ENCODE measurements at regions not wholly inside any gene's neighbourhood (a gene's known extent, or its start where the extent isn't known, plus 50 kb on each side); places are given as distances from the start of the nearest gene placed in this dataset.
A peak's percentile ranks its signal among the peaks of the same experiment; 100 is the strongest.

DNA sequence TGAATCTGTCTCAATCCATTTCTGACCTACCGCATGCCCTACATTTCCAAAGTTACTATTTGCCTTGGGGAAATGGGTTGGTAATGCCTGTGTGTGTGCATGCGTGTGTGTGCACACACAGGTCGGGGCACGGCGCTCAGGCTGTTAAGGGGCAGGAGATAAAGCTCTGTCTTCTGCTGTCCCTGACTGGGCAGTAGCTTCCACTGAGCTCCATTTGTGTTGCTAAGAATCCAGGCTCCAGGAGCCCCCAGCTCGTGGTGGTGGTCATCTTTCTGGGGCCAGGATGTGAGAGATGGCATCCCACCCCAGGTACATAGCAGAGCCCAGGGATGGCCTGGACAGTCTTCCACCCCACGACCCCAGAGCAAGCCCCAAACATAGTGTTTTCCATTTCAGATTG lies 66.7 kb upstream of the HS6ST1 start:
- no peak overlapping the region for H3K4me3 ChIP-seq (ENCODE audit: low read depth, low read length)
- no peaks in the 10 kb centered on the region for H3K9me3 ChIP-seq
- no TSS peak for BruUV-seq (replicated peaks)
- Mint-ChIP-seq H3K4me3 (ENCODE audit: unreplicated experiment) (no peak overlapping the region), H3K27ac (ENCODE audit: unreplicated experiment) (no peak overlapping the region), H3K27me3 (ENCODE audit: insufficient read depth, unreplicated experiment) (no peaks in the 10 kb centered on the region), H3K9me3 (ENCODE audit: unreplicated experiment) (no peaks in the 10 kb centered on the region), H3K36me3 (ENCODE audit: insufficient read depth, unreplicated experiment) (no peaks in the 10 kb centered on the region), H3K4me1 (ENCODE audit: low read depth, unreplicated experiment) (no peaks in the 10 kb centered on the region)
- DNase-seq, result no peak
- no peaks in the 10 kb centered on the region for H3K27me3 ChIP-seq (replicated peaks; ENCODE audit: control insufficient read depth, insufficient read depth, low read length)
- intact Hi-C loops (cut with micrococcal nuclease; ENCODE audit: unreplicated experiment), result no loop called here
- TF ChIP-seq, protein P1, sequence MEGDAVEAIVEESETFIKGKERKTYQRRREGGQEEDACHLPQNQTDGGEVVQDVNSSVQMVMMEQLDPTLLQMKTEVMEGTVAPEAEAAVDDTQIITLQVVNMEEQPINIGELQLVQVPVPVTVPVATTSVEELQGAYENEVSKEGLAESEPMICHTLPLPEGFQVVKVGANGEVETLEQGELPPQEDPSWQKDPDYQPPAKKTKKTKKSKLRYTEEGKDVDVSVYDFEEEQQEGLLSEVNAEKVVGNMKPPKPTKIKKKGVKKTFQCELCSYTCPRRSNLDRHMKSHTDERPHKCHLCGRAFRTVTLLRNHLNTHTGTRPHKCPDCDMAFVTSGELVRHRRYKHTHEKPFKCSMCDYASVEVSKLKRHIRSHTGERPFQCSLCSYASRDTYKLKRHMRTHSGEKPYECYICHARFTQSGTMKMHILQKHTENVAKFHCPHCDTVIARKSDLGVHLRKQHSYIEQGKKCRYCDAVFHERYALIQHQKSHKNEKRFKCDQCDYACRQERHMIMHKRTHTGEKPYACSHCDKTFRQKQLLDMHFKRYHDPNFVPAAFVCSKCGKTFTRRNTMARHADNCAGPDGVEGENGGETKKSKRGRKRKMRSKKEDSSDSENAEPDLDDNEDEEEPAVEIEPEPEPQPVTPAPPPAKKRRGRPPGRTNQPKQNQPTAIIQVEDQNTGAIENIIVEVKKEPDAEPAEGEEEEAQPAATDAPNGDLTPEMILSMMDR (IDR thresholded peaks at IDR 0.05; ENCODE audit: insufficient read depth in 1 of 2, low read depth in 1 of 2, low read length in 1 of 2, severe bottlenecking in 1 of 2, unreplicated experiment in 1 of 2), result no peak
- peaks cover 18% of the 10 kb centered on the region for H3K4me1 ChIP-seq
- ChIA-PET CTCF (no interaction called here), POLR2A (no interaction called here)
- no peaks in the 10 kb centered on the region for H3K36me3 ChIP-seq (ENCODE audit: control insufficient read depth, insufficient read depth, low read length)

GRCh38 chr2:128386066-128386465 lies 67.4 kb upstream of the HS6ST1 start:
- Histone ChIP-seq H3K4me1 (peaks cover 11% of the 10 kb centered on the region), H3K36me3 (ENCODE audit: control insufficient read depth, insufficient read depth, low read length) (no peaks in the 10 kb centered on the region), H3K4me3 (ENCODE audit: low read depth, low read length) (no peak overlapping the region), H3K27me3 (replicated peaks; ENCODE audit: control insufficient read depth, insufficient read depth, low read length) (no peaks in the 10 kb centered on the region), H3K9me3 (no peaks in the 10 kb centered on the region)
- Mint-ChIP-seq H3K9me3 (ENCODE audit: unreplicated experiment) (no peaks in the 10 kb centered on the region), H3K27me3 (ENCODE audit: insufficient read depth, unreplicated experiment) (no peaks in the 10 kb centered on the region), H3K4me1 (ENCODE audit: low read depth, unreplicated experiment) (no peaks in the 10 kb centered on the region), H3K4me3 (ENCODE audit: unreplicated experiment) (no peak overlapping the region), H3K36me3 (ENCODE audit: insufficient read depth, unreplicated experiment) (no peaks in the 10 kb centered on the region), H3K27ac (ENCODE audit: unreplicated experiment) (no peak overlapping the region)
- DNase-seq, result peak in 1 of 2 experiments; percentile 30
- intact Hi-C loops (cut with micrococcal nuclease; ENCODE audit: unreplicated experiment), result no loop called here
- CTCF ChIA-PET, result no interaction called here
- no TSS peak for BruUV-seq (replicated peaks)
- POLR2A ChIA-PET, result no interaction called here
- TF ChIP-seq, protein P1 (IDR thresholded peaks at IDR 0.05; ENCODE audit: insufficient read depth in 1 of 2, low read depth in 1 of 2, low read length in 1 of 2, severe bottlenecking in 1 of 2, unreplicated experiment in 1 of 2), result no peak

GRCh38 chr2:128388499-128388941 lies 69.9 kb upstream of the HS6ST1 start:
- no peaks in the 10 kb centered on the region for H3K4me1 ChIP-seq
- H3K36me3 ChIP-seq (ENCODE audit: control insufficient read depth, insufficient read depth, low read length), result no peaks in the 10 kb centered on the region
- TF ChIP-seq, protein P1 (IDR thresholded peaks at IDR 0.05; ENCODE audit: insufficient read depth in 1 of 2, low read depth in 1 of 2, low read length in 1 of 2, severe bottlenecking in 1 of 2, unreplicated experiment in 1 of 2), result no peak
- H3K9me3 ChIP-seq, result no peaks in the 10 kb centered on the region
- POLR2A ChIA-PET, result no interaction called here
- Mint-ChIP-seq H3K27ac (ENCODE audit: unreplicated experiment) (no peak overlapping the region), H3K36me3 (ENCODE audit: insufficient read depth, unreplicated experiment) (no peaks in the 10 kb centered on the region), H3K27me3 (ENCODE audit: insufficient read depth, unreplicated experiment) (no peaks in the 10 kb centered on the region), H3K9me3 (ENCODE audit: unreplicated experiment) (no peaks in the 10 kb centered on the region), H3K4me3 (ENCODE audit: unreplicated experiment) (no peak overlapping the region), H3K4me1 (ENCODE audit: low read depth, unreplicated experiment) (no peaks in the 10 kb centered on the region)
- DNase-seq, result peak in 1 of 2 experiments; percentile 25
- intact Hi-C loops (cut with micrococcal nuclease; ENCODE audit: unreplicated experiment), result no loop called here
- BruUV-seq (replicated peaks), result no TSS peak
- H3K4me3 ChIP-seq (ENCODE audit: low read depth, low read length), result no peak overlapping the region
- H3K27me3 ChIP-seq (replicated peaks; ENCODE audit: control insufficient read depth, insufficient read depth, low read length), result no peaks in the 10 kb centered on the region
- CTCF ChIA-PET, result no interaction called here

Measured in Caco-2 (cell line).